Heart left ventricle (tissue), 16 donors: ENCODE measurements at regions not wholly inside any gene's neighbourhood (a gene's known extent, or its start where the extent isn't known, plus 50 kb on each side); places are given as distances from the start of the nearest gene placed in this dataset.
"Not testable (repeated sequence)": the region's sequence is repeated elsewhere in the genome, so short reads cannot be mapped to it uniquely, and the experiment has no call there.

Experiments used
- ATAC-seq, 4 donors: fragments of 200-7000 bp; cut with Tn5 transposase; one replicate each; pipeline ENCODE4 v1.9.1; 2020 to 2022; ENCODE audit warnings: moderate library complexity in 4 of 4, mild to moderate bottlenecking in 3 of 4, moderate number of reproducible peaks in 1 of 4
- DNase-seq, 5 donors: peaks; one replicate each; pipeline ENCODE4 v3.0.0-alpha.2; 2020
- H3K27ac ChIP-seq, 12 donors: fragments of 200-600 bp; sonication (generic) in 4 of 12; one replicate each; pipeline versions ENCODE4 v1.5.0 to v1.8.0; 2016 to 2022; ENCODE audit warnings: mild to moderate bottlenecking in 2 of 12
- H3K27me3 ChIP-seq, 9 donors: fragments of 200-600 bp; sonication (generic) in 2 of 9; one replicate each; pipeline versions ENCODE4 v1.5.1 to v1.8.0; 2016 to 2022; ENCODE audit warnings: mild to moderate bottlenecking in 3 of 9
- H3K36me3 ChIP-seq, 9 donors: fragments of 200-600 bp; sonication (generic) in 2 of 9; one replicate each; pipeline versions ENCODE4 v1.5.0 to v1.8.0; 2018 to 2022; ENCODE audit warnings: mild to moderate bottlenecking in 2 of 9
- H3K4me1 ChIP-seq, 12 donors: fragments of 200-600 bp; sonication (generic) in 4 of 12; one replicate each; pipeline versions ENCODE4 v1.5.0 to v1.8.0; 2016 to 2022; ENCODE audit warnings: mild to moderate bottlenecking in 3 of 12
- H3K4me3 ChIP-seq, 12 donors: fragments of 200-600 bp; sonication (generic) in 4 of 12; one replicate each; pipeline versions ENCODE4 v1.5.0 to v1.8.0; 2017 to 2022; ENCODE audit warnings: mild to moderate bottlenecking in 9 of 12, moderate library complexity in 4 of 12
- H3K9me3 ChIP-seq, 12 donors: fragments of 200-600 bp; sonication (generic) in 4 of 12; one replicate each; pipeline versions ENCODE4 v1.5.0 to v1.8.0; 2016 to 2022; ENCODE audit warnings: mild to moderate bottlenecking in 1 of 12
- POLR2A ChIP-seq, 2 donors: fragments of 450-650 bp; IDR thresholded peaks; one replicate each; pipeline ENCODE4 v1.6.1; 2017; ENCODE audit warnings: antibody characterized with exemption in 2 of 2, mild to moderate bottlenecking in 2 of 2, moderate library complexity in 2 of 2
- WGBS, 4 donors: extraction: QIAGEN DNeasy Blood & Tissue Kit in 2 of 4; methylation state at CpG; one replicate each; pipeline versions ENCODE4 v1.1.5 to v1.1.7; 2013 to 2018; 5-methylcytosine and 5-hydroxymethylcytosine counted together
- intact Hi-C, 10 donors: fragments of 100-400 bp; cut with DNase I; formaldehyde crosslinking; loops; one replicate each; pipeline versions ENCODE4 v1.11.1 to v1.14.2; 2022
- TF ChIP-seq, protein P1 (sequence below), 12 donors: fragments of 200-600 bp; sonication (generic) in 4 of 12; IDR thresholded peaks; one replicate each; pipeline versions ENCODE4 v1.5.0 to v1.8.0; 2018 to 2022; ENCODE audit warnings: antibody characterized with exemption in 12 of 12, mild to moderate bottlenecking in 5 of 12
- donor health status: ischemic (EF 13 %, LVEDD 7.1; RV severe dilation, severe dysfunction).
- donor health status: healthy with polysubstance abuse.
- donor health status: DM: no; HTN: yes; CAD: no.
- donor health status: DM: no; HTN: no; CAD: no.
- donor health status: ischemic (EF 25% LVEDD 6.9; RV normal size, moderate dysfunction).
- donor health status: ischemic (EF 25% LVEDD 5.7; RV mildly dilated, moderate dysfunction).
- donor health status: healthy.
- donor health status: DM: yes; HTN: yes; CAD: no.
- donor health status: ischemic (EF 35%, LVEDD 5.7; RV mildly dilated, moderate dysfunction).
- donor health status: nonischemic (EF 11% LVEDD 7.7; RV severe dilation, severe dysfunction).
- donor health status: DM: yes; HTN: yes; CAD: no.
- donor health status: PGD.
- donor health status: ischemic (EF 29% LVEDD 5.4; RV normal size, mild dysfunction).
- donor health status: nonischemic (EF 23%, LVEDD 6.1; RV moderate dilation, normal function).

DNA sequence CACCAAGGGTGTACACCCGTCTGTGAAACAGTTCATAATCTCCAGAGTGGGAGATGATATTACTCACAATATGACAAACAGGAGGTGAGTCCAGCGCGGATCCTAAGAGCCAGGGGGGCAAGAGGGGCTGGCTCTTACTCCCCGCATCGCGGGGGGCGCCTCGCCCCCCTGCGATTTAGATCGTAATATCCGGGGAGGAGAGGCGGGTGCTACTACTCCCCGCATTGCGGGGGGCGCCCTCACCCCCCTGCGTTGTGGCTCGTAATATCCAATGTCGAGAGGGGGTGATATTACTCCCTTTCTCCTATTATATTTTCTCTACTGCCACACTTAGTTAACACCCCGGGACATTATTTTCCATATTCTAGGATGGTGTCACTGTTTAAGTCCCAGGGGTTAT is 131.9 kb downstream of the ADRA2C start:
- no peak overlapping the region for H3K4me3 ChIP-seq
- peaks cover 0 to 23% (median 0%) of the 10 kb centered on the region in 9 donors for H3K27me3 ChIP-seq
- H3K9me3 ChIP-seq: no peaks in the 10 kb centered on the region
- DNase-seq (no peak), ATAC-seq (no peak)
- TF ChIP-seq, protein P1, sequence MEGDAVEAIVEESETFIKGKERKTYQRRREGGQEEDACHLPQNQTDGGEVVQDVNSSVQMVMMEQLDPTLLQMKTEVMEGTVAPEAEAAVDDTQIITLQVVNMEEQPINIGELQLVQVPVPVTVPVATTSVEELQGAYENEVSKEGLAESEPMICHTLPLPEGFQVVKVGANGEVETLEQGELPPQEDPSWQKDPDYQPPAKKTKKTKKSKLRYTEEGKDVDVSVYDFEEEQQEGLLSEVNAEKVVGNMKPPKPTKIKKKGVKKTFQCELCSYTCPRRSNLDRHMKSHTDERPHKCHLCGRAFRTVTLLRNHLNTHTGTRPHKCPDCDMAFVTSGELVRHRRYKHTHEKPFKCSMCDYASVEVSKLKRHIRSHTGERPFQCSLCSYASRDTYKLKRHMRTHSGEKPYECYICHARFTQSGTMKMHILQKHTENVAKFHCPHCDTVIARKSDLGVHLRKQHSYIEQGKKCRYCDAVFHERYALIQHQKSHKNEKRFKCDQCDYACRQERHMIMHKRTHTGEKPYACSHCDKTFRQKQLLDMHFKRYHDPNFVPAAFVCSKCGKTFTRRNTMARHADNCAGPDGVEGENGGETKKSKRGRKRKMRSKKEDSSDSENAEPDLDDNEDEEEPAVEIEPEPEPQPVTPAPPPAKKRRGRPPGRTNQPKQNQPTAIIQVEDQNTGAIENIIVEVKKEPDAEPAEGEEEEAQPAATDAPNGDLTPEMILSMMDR (IDR thresholded peaks at IDR 0.05): no peak
- H3K27ac ChIP-seq: no peak overlapping the region
- intact Hi-C loops: no loop called here
- H3K4me1 ChIP-seq: no peaks in the 10 kb centered on the region
- no peaks in the 10 kb centered on the region for H3K36me3 ChIP-seq
- 80 to 86% (median 84%) methylated on average over 19 of the region's 19 CpGs for WGBS, 4 donors

DNA sequence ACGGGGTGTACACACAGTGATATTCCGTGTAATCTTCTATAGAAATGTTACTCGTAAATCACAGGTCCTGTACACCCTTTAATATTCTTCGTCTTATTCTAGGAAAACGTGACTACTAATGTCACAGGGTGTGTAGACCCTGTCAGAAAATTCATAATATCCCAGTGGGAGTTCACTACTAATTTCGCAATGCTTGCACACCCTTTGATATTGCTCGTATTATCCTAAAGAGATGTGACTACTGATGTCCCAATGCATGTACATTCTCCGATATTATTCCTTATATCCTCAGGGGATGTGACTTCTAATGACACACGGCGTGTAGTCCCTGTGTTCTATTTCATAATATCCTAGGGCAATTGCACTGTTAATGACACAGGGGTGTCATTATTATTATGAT is 132.7 kb downstream of the ADRA2C start:
- ATAC-seq, intact Hi-C loops: not testable (repeated sequence)
- 85 to 90% (median 88%) methylated on average over 10 of the region's 10 CpGs for WGBS, 4 donors

DNA sequence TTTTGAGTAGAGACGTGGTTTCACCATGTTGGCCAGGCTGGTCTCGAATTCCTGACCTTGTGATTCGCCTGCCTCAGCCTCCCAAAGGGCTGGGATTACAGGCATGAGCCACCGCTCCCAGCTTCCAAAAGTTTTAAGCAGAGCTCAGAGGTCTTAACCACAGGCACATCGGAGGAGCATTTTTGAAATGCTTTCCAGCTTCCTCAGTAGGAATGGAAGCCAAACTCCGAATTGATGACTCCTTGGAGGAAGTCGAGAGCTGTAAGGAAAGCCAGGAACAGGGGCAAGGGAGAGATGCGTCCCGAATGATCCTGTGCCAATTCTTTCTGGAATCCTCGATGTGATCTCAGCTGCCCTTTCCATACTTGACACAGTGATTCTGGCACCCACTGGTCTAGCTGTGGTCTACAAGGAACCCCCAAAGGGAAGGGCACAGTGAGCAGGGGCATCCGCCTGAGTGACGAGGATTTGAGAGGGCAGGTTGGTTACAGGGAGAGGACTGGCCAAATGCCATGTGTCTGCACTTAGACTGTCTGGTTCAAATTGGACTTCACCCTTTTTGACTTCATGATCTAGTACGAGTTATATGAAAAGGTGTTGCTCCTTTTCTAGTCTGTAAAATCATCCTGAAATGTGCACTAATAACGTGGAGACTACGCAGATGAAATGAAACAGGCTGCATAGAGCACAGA is 138.2 kb downstream of the ADRA2C start:
- DNase-seq, ATAC-seq, H3K4me1 ChIP-seq, H3K9me3 ChIP-seq, H3K36me3 ChIP-seq, H3K4me3 ChIP-seq, intact Hi-C loops, H3K27ac ChIP-seq: not testable (repeated sequence)
- H3K27me3 ChIP-seq: peaks cover 0 to 22% (median 0%) of the 10 kb centered on the region in 9 donors
- 59 to 72% (median 64%) methylated on average over 14 to 15 of the region's 15 CpGs for WGBS, 4 donors

More for the DNA sequence above, 132.7 kb downstream of the ADRA2C start:
- not testable (repeated sequence) for H3K4me3 ChIP-seq, H3K4me1 ChIP-seq, H3K9me3 ChIP-seq, DNase-seq, H3K36me3 ChIP-seq, H3K27ac ChIP-seq
- peaks cover 0 to 20% (median 0%) of the 10 kb centered on the region in 9 donors for H3K27me3 ChIP-seq

DNA sequence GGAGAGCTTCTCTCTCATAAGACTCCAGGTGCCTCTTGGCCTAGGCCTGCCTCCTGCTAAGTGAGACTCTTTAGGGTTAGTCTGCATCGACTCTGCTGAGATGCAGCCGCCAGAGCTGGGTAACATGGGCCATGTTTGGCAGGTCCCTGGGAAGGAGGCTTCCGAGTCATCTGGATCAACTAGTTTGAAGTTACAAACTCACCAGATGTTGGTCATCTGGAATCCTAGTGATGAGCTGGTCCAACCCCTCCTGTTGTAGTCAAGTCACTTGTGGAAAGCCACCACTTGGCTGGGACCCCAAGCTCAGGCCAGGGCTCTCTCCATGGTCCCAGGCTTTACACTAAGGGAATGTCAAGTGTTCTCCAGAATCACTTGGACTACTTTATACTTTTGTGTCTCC is 143.4 kb downstream of the ADRA2C start:
- H3K4me1 ChIP-seq, ATAC-seq, intact Hi-C loops, H3K27ac ChIP-seq, DNase-seq, H3K9me3 ChIP-seq, H3K4me3 ChIP-seq, H3K36me3 ChIP-seq: not testable (repeated sequence)
- H3K27me3 ChIP-seq: peaks cover 0 to 30% (median 0%) of the 10 kb centered on the region in 9 donors
- WGBS, 4 donors: 87 to 95% (median 91%) methylated on average over 3 of the region's 3 CpGs

DNA sequence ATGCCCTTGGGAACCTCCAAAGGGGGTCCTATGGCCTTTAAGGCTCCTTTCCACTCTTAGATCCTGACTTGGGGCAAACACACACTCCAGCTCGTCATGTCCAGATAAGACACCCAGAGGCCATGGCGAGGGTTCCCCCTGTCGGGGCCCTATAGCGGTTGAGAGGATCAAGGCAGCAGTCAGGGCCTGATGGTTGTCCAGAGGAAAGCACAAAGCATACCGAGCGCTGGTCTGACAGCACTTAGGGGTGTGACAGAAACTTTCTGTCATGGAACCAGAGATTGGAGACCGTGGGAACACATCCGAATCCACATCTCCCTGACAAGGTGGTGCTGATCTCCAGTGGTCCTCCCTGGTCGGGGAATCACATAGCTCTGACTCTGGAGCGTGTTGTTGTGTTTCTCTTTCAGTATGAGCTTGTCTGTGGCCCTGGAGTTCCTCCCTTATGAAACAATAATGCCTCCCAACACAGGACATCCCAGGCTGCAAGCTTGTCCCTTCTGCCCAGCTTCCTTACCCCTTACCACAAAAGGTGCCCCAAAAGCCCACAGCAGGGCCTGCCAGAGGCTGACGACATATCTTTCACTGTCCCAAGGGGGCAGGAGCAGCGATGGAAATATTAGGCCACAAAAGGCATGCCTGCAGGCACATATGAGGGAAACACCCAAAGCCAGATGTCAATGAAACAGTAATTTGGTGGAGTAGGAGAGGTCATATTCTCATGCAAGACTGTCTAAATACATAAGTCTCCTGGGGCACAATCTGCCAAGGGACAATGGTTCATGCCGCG is 144.2 kb downstream of the ADRA2C start:
- H3K27ac ChIP-seq, intact Hi-C loops, H3K4me3 ChIP-seq, DNase-seq, H3K36me3 ChIP-seq, H3K4me1 ChIP-seq, H3K9me3 ChIP-seq, ATAC-seq: not testable (repeated sequence)
- H3K27me3 ChIP-seq: peaks cover 0 to 30% (median 0%) of the 10 kb centered on the region in 9 donors
- 49 to 69% (median 50%) methylated on average over 14 of the region's 14 CpGs for WGBS, 4 donors

DNA sequence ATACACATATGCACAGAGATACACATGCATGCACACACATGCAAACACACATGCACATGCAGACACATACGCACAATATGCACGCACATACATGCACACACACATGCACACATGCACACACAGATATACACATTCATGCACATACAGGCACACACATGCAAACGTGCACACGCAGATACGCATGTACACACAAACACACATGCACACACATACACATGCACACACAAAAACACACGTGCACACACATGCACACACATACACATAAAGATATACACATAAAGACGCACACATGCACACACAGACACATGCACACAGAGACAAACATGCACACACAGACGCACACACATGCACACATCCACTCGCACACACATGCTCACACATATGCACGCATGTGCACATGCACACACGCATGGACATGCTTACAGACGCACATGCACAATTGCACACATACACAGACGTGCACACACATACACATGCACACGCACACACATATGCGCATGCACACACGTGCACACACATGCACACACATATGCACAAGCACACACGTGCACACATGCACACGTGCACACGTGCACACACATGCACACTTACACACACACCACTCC is 145.2 kb downstream of the ADRA2C start:
- no peaks in the 10 kb centered on the region for H3K4me1 ChIP-seq
- intact Hi-C loops: no loop called here
- no peaks in the 10 kb centered on the region for H3K9me3 ChIP-seq
- TF ChIP-seq, protein P1 (IDR thresholded peaks at IDR 0.05): no peak
- no peak for TF ChIP-seq POLR2A (IDR thresholded peaks at IDR 0.05)
- no peaks in the 10 kb centered on the region for H3K36me3 ChIP-seq
- no peak overlapping the region for H3K4me3 ChIP-seq
- no peak for DNase-seq
- ATAC-seq: no peak
- 80 to 86% (median 84%) methylated on average over 19 of the region's 19 CpGs for WGBS, 4 donors
- H3K27me3 ChIP-seq: peaks cover 0 to 36% (median 0%) of the 10 kb centered on the region in 9 donors
- no peak overlapping the region for H3K27ac ChIP-seq

DNA sequence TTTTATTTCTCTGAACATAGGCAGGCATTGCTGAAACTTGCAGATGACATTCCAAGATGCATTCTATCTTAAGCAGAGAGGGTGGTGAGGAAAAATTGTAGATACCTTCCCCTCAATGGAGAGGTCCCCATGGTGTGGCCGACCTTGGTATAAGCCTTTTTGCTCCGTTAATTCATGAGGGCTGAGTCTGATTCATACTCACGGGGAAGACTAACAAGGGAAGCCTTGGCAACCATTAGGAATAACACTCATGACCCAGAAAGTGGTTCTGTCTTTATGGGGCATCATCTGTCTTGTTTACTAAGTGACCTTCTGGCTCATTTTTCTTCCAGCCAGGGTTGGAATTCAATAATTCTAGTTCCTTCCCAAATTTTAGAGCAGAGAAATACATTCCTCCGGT is 148.3 kb downstream of the ADRA2C start:
- DNase-seq, H3K27ac ChIP-seq, H3K9me3 ChIP-seq, H3K4me1 ChIP-seq, ATAC-seq, intact Hi-C loops, H3K4me3 ChIP-seq, H3K36me3 ChIP-seq: not testable (repeated sequence)
- H3K27me3 ChIP-seq: peaks cover 0 to 13% (median 0%) of the 10 kb centered on the region in 9 donors
- 90 to 97% (median 91%) methylated on average over 4 of the region's 4 CpGs for WGBS, 4 donors

DNA sequence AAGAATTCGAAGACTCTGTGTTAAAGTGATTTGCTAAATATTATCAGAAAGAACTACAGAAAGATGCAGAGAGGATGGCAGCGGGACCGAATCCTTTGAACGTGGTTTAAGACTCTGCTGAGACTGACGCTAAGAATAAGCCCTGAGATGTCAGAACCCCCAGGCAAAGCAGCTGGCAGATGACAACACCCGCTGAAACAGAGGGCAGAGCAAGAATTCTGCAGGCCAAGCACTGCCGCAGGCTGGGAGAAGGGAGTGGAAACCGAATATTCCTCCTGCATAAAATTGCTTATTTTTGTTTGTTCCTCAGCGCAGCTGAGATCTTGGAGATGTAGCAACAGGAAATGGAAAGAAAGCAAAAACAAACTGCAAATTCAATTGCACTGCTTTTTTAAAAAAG is 153.3 kb downstream of the ADRA2C start:
- ATAC-seq, H3K9me3 ChIP-seq, H3K36me3 ChIP-seq, H3K4me3 ChIP-seq, H3K27me3 ChIP-seq, H3K27ac ChIP-seq, intact Hi-C loops, DNase-seq, H3K4me1 ChIP-seq: not testable (repeated sequence)
- WGBS, 4 donors: 54 to 61% (median 56%) methylated on average over 9 of the region's 9 CpGs
